ENCODE measurements at regions not wholly inside any gene's neighbourhood (a gene's known extent, or its start where the extent isn't known, plus 50 kb on each side); places are given as distances from the start of the nearest gene placed in this dataset.
A peak's percentile ranks its signal among the peaks of the same experiment; 100 is the strongest.

DNA sequence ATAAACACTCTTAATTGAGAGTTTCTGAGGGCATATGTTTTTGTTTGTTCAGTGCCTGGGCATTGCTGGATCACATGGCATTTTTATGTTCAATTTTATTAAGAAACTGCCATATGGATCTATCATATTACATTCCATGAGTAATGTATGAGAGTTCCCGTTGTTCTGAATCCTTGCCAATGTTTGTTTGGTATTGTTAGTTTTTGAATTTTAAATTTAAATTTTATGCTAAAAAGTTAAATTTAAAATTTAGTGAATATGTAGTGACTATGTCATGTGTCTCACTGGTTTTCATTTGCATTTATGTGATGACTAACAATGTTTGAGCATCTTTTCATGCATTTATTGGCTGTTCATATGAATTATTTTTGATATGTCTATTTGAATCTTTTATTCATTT lies 54.8 kb upstream of the GEMIN8 start:
- H3K27me3 ChIP-seq (ENCODE audit: low read length), result peaks cover 31% of the 10 kb centered on the region
- ChIA-PET CTCF (no interaction called here), POLR2A (ENCODE audit: unreplicated experiment) (no interaction called here)
- H3K4me3 ChIP-seq (ENCODE audit: low read length), result no peak overlapping the region
- H3K9ac ChIP-seq (ENCODE audit: low read length), result no peak overlapping the region
- no peak overlapping the region for H3K4me2 ChIP-seq (ENCODE audit: low read length)
- no peaks in the 10 kb centered on the region for H3K9me3 ChIP-seq (ENCODE audit: low read length)
- H3K27ac ChIP-seq (ENCODE audit: low read length), result no peak overlapping the region
- H2AFZ ChIP-seq (ENCODE audit: low read length), result no peak overlapping the region
- H3K9me2 ChIP-seq (replicated peaks; ENCODE audit: low read length), result no peaks in the 10 kb centered on the region
- H4K20me1 ChIP-seq (ENCODE audit: low read length), result no peaks in the 10 kb centered on the region
- TF ChIP-seq EZH2 (IDR thresholded peaks at IDR 0.05; ENCODE audit: low read length, unreplicated experiment), result no peak
- TF ChIP-seq EZH2phosphoT487 (IDR thresholded peaks at IDR 0.05; ENCODE audit: borderline replicate concordance, low read length), result no peak
- TF ChIP-seq, protein P1, sequence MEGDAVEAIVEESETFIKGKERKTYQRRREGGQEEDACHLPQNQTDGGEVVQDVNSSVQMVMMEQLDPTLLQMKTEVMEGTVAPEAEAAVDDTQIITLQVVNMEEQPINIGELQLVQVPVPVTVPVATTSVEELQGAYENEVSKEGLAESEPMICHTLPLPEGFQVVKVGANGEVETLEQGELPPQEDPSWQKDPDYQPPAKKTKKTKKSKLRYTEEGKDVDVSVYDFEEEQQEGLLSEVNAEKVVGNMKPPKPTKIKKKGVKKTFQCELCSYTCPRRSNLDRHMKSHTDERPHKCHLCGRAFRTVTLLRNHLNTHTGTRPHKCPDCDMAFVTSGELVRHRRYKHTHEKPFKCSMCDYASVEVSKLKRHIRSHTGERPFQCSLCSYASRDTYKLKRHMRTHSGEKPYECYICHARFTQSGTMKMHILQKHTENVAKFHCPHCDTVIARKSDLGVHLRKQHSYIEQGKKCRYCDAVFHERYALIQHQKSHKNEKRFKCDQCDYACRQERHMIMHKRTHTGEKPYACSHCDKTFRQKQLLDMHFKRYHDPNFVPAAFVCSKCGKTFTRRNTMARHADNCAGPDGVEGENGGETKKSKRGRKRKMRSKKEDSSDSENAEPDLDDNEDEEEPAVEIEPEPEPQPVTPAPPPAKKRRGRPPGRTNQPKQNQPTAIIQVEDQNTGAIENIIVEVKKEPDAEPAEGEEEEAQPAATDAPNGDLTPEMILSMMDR (conservative IDR thresholded peaks at IDR 0.05; ENCODE audit: low read depth, low read length), result no peak
- no peaks in the 10 kb centered on the region for H3K36me3 ChIP-seq (ENCODE audit: low read depth, low read length)
- H3K4me1 ChIP-seq (ENCODE audit: insufficient read depth, low read length), result no peaks in the 10 kb centered on the region
- ATAC-seq (no peak), DNase-seq (peak; percentile 33)
- H3F3A ChIP-seq (ENCODE audit: low read length, unreplicated experiment), result no peaks in the 10 kb centered on the region
- H3K79me2 ChIP-seq (ENCODE audit: low read length), result no peaks in the 10 kb centered on the region
- intact Hi-C loops (cut with micrococcal nuclease), result no loop called here
- no TSS peak for BruUV-seq (replicated peaks)

DNA sequence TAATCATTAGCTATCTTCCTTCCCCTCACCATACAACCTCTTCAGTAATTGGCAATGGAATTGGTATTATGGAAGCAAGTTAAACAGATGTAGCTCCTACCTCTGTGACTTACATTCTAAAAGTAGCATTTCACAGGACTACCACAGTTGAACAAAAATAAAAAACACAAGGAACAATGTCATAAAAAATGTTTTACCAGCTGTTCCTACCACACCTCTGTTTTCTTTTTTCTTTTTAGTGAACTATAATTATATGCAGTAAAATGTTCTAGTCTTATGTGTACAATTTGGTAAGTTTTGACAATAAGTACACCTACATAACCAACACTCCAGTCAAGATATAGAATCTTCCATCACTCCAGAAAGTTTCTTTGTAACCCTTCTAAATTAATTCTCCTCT lies 54.1 kb upstream of the GEMIN8 start:
- CTCF ChIA-PET, result no interaction called here
- TF ChIP-seq EZH2phosphoT487 (IDR thresholded peaks at IDR 0.05; ENCODE audit: borderline replicate concordance, low read length) (no peak), EZH2 (IDR thresholded peaks at IDR 0.05; ENCODE audit: low read length, unreplicated experiment) (no peak)
- TF ChIP-seq, protein P1 (conservative IDR thresholded peaks at IDR 0.05; ENCODE audit: low read depth, low read length), result no peak
- intact Hi-C loops (cut with micrococcal nuclease), result no loop called here
- no peak overlapping the region for H3K4me2 ChIP-seq (ENCODE audit: low read length)
- no peaks in the 10 kb centered on the region for H3K9me2 ChIP-seq (replicated peaks; ENCODE audit: low read length)
- H3K4me3 ChIP-seq (ENCODE audit: low read length), result no peak overlapping the region
- no peaks in the 10 kb centered on the region for H3K79me2 ChIP-seq (ENCODE audit: low read length)
- H3K27ac ChIP-seq (ENCODE audit: low read length), result no peak overlapping the region
- ATAC-seq (no peak), DNase-seq (no peak)
- H3K9me3 ChIP-seq (ENCODE audit: low read length), result no peaks in the 10 kb centered on the region
- H3K9ac ChIP-seq (ENCODE audit: low read length), result no peak overlapping the region
- no peaks in the 10 kb centered on the region for H3F3A ChIP-seq (ENCODE audit: low read length, unreplicated experiment)
- H2AFZ ChIP-seq (ENCODE audit: low read length), result no peak overlapping the region
- H3K27me3 ChIP-seq (ENCODE audit: low read length), result peaks cover 35% of the 10 kb centered on the region
- no peaks in the 10 kb centered on the region for H3K36me3 ChIP-seq (ENCODE audit: low read depth, low read length)
- no peaks in the 10 kb centered on the region for H3K4me1 ChIP-seq (ENCODE audit: insufficient read depth, low read length)
- POLR2A ChIA-PET (ENCODE audit: unreplicated experiment), result no interaction called here
- no TSS peak for BruUV-seq (replicated peaks)
- H4K20me1 ChIP-seq (ENCODE audit: low read length), result no peaks in the 10 kb centered on the region

DNA sequence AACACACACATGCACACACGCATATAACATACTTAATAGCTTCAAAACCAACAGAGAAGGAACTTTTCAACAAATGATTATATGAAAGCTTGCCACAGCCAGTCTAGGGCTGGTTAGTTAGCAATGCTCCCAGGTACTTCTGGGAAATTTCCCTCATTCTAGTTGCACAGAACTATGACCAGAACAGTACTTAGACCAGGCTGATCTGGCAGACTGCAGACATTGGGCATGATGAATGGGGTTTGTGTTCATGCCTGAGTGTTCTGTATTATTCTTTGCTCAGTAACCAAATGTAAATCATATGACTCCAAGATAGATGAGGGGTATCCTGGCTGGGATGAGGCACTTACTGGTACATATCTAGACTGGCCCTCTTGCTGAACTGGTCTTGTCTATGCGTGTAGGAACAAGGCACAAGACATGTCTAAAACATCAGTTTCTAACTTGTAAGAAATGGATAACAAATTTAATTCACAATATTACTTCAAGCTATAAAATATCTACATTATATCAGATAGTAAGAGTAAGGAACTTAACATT lies 50.3 kb upstream of the GEMIN8 start:
- CTCF ChIA-PET, result no interaction called here
- H3K36me3 ChIP-seq (ENCODE audit: low read depth, low read length), result no peaks in the 10 kb centered on the region
- no peak for ATAC-seq

More for the DNA sequence above, 50.3 kb upstream of the GEMIN8 start:
- Histone ChIP-seq H3K27me3 (ENCODE audit: low read length) (peaks cover 45% of the 10 kb centered on the region), H3K9ac (ENCODE audit: low read length) (no peak overlapping the region), H3K79me2 (ENCODE audit: low read length) (no peaks in the 10 kb centered on the region), H3K4me1 (ENCODE audit: insufficient read depth, low read length) (no peaks in the 10 kb centered on the region), H3F3A (ENCODE audit: low read length, unreplicated experiment) (no peaks in the 10 kb centered on the region), H4K20me1 (ENCODE audit: low read length) (no peaks in the 10 kb centered on the region), H3K9me3 (ENCODE audit: low read length) (no peaks in the 10 kb centered on the region), H2AFZ (ENCODE audit: low read length) (no peak overlapping the region), H3K4me3 (ENCODE audit: low read length) (no peak overlapping the region), H3K4me2 (ENCODE audit: low read length) (no peak overlapping the region), H3K9me2 (replicated peaks; ENCODE audit: low read length) (no peaks in the 10 kb centered on the region), H3K27ac (ENCODE audit: low read length) (no peak overlapping the region)
- BruUV-seq (replicated peaks), result no TSS peak
- intact Hi-C loops (cut with micrococcal nuclease), result no loop called here
- POLR2A ChIA-PET (ENCODE audit: unreplicated experiment), result no interaction called here
- DNase-seq, result no peak
- TF ChIP-seq EZH2phosphoT487 (IDR thresholded peaks at IDR 0.05; ENCODE audit: borderline replicate concordance, low read length), result no peak
- TF ChIP-seq, protein P1 (conservative IDR thresholded peaks at IDR 0.05; ENCODE audit: low read depth, low read length), result no peak
- TF ChIP-seq EZH2 (IDR thresholded peaks at IDR 0.05; ENCODE audit: low read length, unreplicated experiment), result no peak
